Spleen (tissue), 11 donors: ENCODE measurements at regions not wholly inside any gene's neighbourhood (a gene's known extent, or its start where the extent isn't known, plus 50 kb on each side); places are given as distances from the start of the nearest gene placed in this dataset.

Experiments
- DNase-seq: peaks from one replicate; pipeline ENCODE4 v3.0.0-alpha.2; 2020
- H3K27ac ChIP-seq, 8 donors: fragments of 200-600 bp; sonication (generic) in 7 of 8; 1 replicate in 4 of 8; 2 replicates in 4 of 8; pipeline versions ENCODE4 v1.5.0 to v1.8.0; 2016 to 2021; ENCODE audit warnings: inconsistent platforms in 4 of 8, mild to moderate bottlenecking in 4 of 8, moderate library complexity in 1 of 8
- H3K27me3 ChIP-seq, 7 donors: fragments of 200-600 bp; sonication (generic) in 6 of 7; replicated peaks in 1 of 7; 1 replicate in 4 of 7; 2 replicates in 3 of 7; pipeline versions ENCODE4 v1.5.0 to v1.8.0; 2016 to 2021; ENCODE audit warnings: inconsistent platforms in 3 of 7, mild to moderate bottlenecking in 1 of 7
- H3K36me3 ChIP-seq, 6 donors: fragments of 200-600 bp; sonication (generic) in 5 of 6; 1 replicate in 4 of 6; 2 replicates in 2 of 6; pipeline versions ENCODE4 v1.5.0 to v1.8.0; 2016 to 2021; ENCODE audit warnings: inconsistent platforms in 2 of 6
- H3K4me1 ChIP-seq, 6 donors: fragments of 200-600 bp; sonication (generic) in 5 of 6; 1 replicate in 3 of 6; 2 replicates in 3 of 6; pipeline versions ENCODE4 v1.5.0 to v1.8.0; 2016 to 2021; ENCODE audit warnings: inconsistent platforms in 3 of 6
- H3K4me3 ChIP-seq, 8 donors: fragments of 200-600 bp; sonication (generic) in 7 of 8; 1 replicate in 4 of 8; 2 replicates in 4 of 8; pipeline versions ENCODE4 v1.5.0 to v1.8.0; 2016 to 2021; ENCODE audit warnings: inconsistent platforms in 4 of 8, mild to moderate bottlenecking in 4 of 8, moderate library complexity in 2 of 8
- H3K9me3 ChIP-seq, 8 donors: fragments of 200-600 bp; sonication (generic) in 7 of 8; 1 replicate in 4 of 8; 2 replicates in 4 of 8; pipeline versions ENCODE4 v1.5.0 to v1.8.0; 2016 to 2021; ENCODE audit warnings: inconsistent platforms in 4 of 8
- CTCF ChIP-seq, 11 experiments: fragments of 200-600 bp in 7 of 11; fragments of 450-650 bp in 4 of 11; sonication (generic) in 4 of 11; IDR thresholded peaks in 8 of 11; conservative IDR thresholded peaks in 3 of 11; 1 replicate in 7 of 11; 2 replicates in 4 of 11; pipeline versions ENCODE4 v1.4.0 to v1.8.0; 2016 to 2021; ENCODE audit warnings: antibody characterized with exemption in 11 of 11, inconsistent platforms in 4 of 11, mild to moderate bottlenecking in 1 of 11
- POLR2A ChIP-seq, 3 donors: fragments of 450-650 bp; IDR thresholded peaks; one replicate each; pipeline ENCODE4 v1.5.1; 2017; ENCODE audit warnings: antibody characterized with exemption in 3 of 3, mild to moderate bottlenecking in 1 of 3
- POLR2AphosphoS5 ChIP-seq, 3 donors: sonication (generic); formaldehyde crosslinking; IDR thresholded peaks; one replicate each; pipeline ENCODE4 v1.5.1; 2017; ENCODE audit warnings: antibody characterized with exemption in 3 of 3
- WGBS, 5 donors: extraction: QIAGEN DNeasy Blood & Tissue Kit in 3 of 5; methylation state at CpG; one replicate each; pipeline versions ENCODE4 v1.1.5 to v1.1.7; 2013 to 2018; 5-methylcytosine and 5-hydroxymethylcytosine counted together
- intact Hi-C: fragments of 100-400 bp; cut with DNase I; formaldehyde crosslinking; loops from one replicate; pipeline ENCODE4 v1.15.0; 2023; ENCODE audit warnings: low total_unique reads
- donor health status: healthy with polysubstance abuse.
- donor health status: DM: no; HTN: no; CAD: no; lungs with moderate emphysema.
- donor health status: DM: no; HTN: no; CAD: no.
- donor health status: Bipolar disorder and iron deficiency.
- donor health status: healthy.
- donor health status: DM: no; HTN: no; CAD: no.
- donor health status: DM: yes; HTN: yes; CAD: no.

- Histone ChIP-seq H3K4me3 (no peak overlapping the region), H3K27me3 (no peaks in the 10 kb centered on the region), H3K27ac (no peak overlapping the region), H3K4me1 (no peaks in the 10 kb centered on the region), H3K36me3 (no peaks in the 10 kb centered on the region), H3K9me3 (peaks cover 0 to 4% (median 0%) of the 10 kb centered on the region in 8 donors)
- intact Hi-C loops = no loop called here
- WGBS, 5 donors = 21 to 54% (median 35%) methylated on average over 1 of the region's 1 CpG
- TF ChIP-seq CTCF (IDR thresholded peaks at IDR 0.05 in 8 of 11, conservative IDR thresholded peaks at IDR 0.05 in 3 of 11) (no peak), POLR2AphosphoS5 (IDR thresholded peaks at IDR 0.05) (no peak), POLR2A (IDR thresholded peaks at IDR 0.05) (no peak)
- DNase-seq = no peak
These were observed 66.3 kb upstream of the PAPPA start for GRCh38 chr9:116087246-116087645.

- TF ChIP-seq CTCF (IDR thresholded peaks at IDR 0.05 in 8 of 11, conservative IDR thresholded peaks at IDR 0.05 in 3 of 11) (no peak), POLR2AphosphoS5 (IDR thresholded peaks at IDR 0.05) (no peak), POLR2A (IDR thresholded peaks at IDR 0.05) (no peak)
- H3K27me3 ChIP-seq = no peaks in the 10 kb centered on the region
- no peak for DNase-seq
- WGBS, 5 donors = 52 to 64% (median 61%) methylated on average over 3 of the region's 3 CpGs
- peaks cover 0 to 4% (median 0%) of the 10 kb centered on the region in 8 donors for H3K9me3 ChIP-seq
- no peaks in the 10 kb centered on the region for H3K4me1 ChIP-seq
- no peaks in the 10 kb centered on the region for H3K36me3 ChIP-seq
- no peak overlapping the region for H3K4me3 ChIP-seq
- intact Hi-C loops = no loop called here
- H3K27ac ChIP-seq = no peak overlapping the region
These were observed 65.8 kb upstream of the PAPPA start for GRCh38 chr9:116087751-116088194.

GRCh38 chr9:116088396-116088795 is 65.2 kb upstream of the PAPPA start:
- no peak for DNase-seq
- 61 to 75% (median 65%) methylated on average over 4 of the region's 4 CpGs for WGBS, 5 donors

More at GRCh38 chr9:116088396-116088795, 65.2 kb upstream of the PAPPA start:
- H3K4me3 ChIP-seq = no peak overlapping the region
- TF ChIP-seq POLR2A (IDR thresholded peaks at IDR 0.05) (no peak), CTCF (IDR thresholded peaks at IDR 0.05 in 8 of 11, conservative IDR thresholded peaks at IDR 0.05 in 3 of 11) (no peak), POLR2AphosphoS5 (IDR thresholded peaks at IDR 0.05) (no peak)
- no peak overlapping the region for H3K27ac ChIP-seq
- no peaks in the 10 kb centered on the region for H3K36me3 ChIP-seq
- no peaks in the 10 kb centered on the region for H3K4me1 ChIP-seq
- intact Hi-C loops = no loop called here
- H3K9me3 ChIP-seq = peaks cover 0 to 4% (median 0%) of the 10 kb centered on the region in 8 donors
- no peaks in the 10 kb centered on the region for H3K27me3 ChIP-seq
